Astrocyte of the cerebellum (primary cell): ENCODE measurements at regions not wholly inside any gene's neighbourhood (a gene's known extent, or its start where the extent isn't known, plus 50 kb on each side); places are given as distances from the start of the nearest gene placed in this dataset.

Experiments
- DNase-seq: peaks from one replicate; pipeline ENCODE4 v3.0.0-alpha.2; 2011; ENCODE audit warnings: low read depth
- H3K4me3 ChIP-seq: 2 replicates; pipeline ENCODE4 v1.5.1; 2011; ENCODE audit warnings: mild to moderate bottlenecking, low read depth, low read length, moderate library complexity
- in situ Hi-C: cut with HindIII; loops from 2 replicates; pipeline ENCODE4 v1.10.0; 2017; ENCODE audit warnings: low sequenced_read_pairs
- TF ChIP-seq, protein P1 (sequence below): IDR thresholded peaks from 2 replicates; pipeline ENCODE4 v1.5.1; 2012; ENCODE audit warnings: low read length, low read depth, moderate library complexity, mild to moderate bottlenecking; ENCODE audit errors: missing control alignments

DNA sequence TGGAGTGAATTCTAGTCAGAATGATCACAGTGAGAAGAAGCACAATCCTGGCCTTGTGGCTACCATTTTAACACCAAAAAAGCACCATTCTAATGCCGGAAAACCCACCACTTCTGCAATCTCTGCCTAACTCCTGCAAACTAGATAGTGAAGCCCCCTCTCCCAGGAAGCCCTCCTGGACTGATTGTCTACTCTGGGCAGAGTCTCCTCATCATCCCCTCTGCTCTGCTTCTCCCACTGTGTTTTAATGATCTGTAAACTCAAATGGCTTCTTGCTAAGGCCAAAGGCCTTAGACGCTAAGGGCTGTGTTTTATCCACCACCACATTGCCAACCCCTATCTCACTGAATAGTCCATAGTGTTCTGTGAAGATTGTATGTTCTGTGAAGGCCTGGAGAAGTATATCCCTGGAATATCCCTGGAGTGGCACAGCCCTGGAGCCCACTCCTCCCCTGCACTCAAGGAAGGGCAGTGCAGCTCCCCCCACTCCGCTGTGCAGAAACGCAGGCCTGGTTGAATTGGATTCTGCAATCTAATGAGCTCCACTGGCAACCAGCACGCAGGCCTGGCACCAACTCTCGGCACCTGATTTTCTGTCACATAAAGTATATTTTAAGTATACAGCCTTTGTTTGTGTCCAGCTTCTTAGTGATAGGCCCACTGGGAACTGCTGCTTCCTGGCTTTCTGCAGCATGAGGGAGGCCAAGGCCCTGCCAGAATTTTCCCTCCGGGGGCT lies 126.3 kb downstream of the ATPSCKMT start:
- in situ Hi-C loops = no loop called here

DNA sequence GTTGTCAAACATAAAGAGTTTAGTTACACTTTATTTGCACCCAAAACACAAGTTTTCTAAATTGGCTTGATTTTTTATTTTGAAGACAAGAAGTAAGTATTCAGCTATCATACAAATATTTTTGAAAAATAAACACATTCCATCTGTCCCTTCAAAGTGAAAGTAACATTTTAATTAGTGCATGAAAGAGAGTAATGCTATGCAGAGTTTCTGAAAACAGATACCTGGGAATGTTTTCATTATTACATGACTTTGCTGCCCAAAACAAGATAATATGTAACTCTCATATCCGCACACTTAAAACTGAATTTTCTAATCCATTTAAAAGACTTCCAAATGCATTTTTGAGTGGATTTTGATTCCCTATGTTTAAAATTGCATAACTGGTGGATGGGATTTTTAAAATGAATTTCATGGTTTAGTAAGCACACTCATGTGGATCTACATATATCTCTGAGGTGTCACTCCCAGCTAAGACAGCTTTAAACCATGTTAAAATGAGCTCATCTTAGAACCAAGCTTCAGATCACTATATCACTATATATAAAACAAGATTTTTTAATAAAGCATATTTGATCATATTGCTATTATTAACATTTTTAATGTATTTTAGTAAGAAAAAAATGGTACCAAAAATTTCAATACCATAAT lies 127.5 kb downstream of the ATPSCKMT start:
- TF ChIP-seq, protein P1, sequence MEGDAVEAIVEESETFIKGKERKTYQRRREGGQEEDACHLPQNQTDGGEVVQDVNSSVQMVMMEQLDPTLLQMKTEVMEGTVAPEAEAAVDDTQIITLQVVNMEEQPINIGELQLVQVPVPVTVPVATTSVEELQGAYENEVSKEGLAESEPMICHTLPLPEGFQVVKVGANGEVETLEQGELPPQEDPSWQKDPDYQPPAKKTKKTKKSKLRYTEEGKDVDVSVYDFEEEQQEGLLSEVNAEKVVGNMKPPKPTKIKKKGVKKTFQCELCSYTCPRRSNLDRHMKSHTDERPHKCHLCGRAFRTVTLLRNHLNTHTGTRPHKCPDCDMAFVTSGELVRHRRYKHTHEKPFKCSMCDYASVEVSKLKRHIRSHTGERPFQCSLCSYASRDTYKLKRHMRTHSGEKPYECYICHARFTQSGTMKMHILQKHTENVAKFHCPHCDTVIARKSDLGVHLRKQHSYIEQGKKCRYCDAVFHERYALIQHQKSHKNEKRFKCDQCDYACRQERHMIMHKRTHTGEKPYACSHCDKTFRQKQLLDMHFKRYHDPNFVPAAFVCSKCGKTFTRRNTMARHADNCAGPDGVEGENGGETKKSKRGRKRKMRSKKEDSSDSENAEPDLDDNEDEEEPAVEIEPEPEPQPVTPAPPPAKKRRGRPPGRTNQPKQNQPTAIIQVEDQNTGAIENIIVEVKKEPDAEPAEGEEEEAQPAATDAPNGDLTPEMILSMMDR = no peak
- in situ Hi-C loops = no loop called here
- no peak for DNase-seq
- H3K4me3 ChIP-seq = no peak overlapping the region

More for the DNA sequence above, 126.3 kb downstream of the ATPSCKMT start:
- TF ChIP-seq, protein P1 = no peak
- DNase-seq = no peak
- no peak overlapping the region for H3K4me3 ChIP-seq

DNA sequence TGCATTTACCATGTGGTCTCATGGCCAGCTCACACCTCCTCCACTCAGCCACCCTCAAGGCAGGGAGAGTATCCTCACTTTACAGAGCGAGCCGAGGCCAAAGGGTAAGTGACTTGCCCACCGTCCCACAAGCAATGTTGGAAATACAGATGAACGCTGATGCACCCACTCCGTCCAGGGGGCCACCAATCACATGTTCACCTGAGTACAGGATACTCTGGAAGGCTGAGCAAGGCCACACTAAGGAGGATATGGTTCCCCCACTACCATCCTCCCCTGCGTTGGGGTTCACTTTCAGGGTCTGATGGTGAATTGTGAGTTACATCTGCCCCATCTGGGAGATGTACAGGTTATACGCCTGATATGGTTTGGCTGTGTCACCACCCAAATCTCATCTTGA lies 128.8 kb downstream of the ATPSCKMT start:
- in situ Hi-C loops = no loop called here
- TF ChIP-seq, protein P1 = no peak
- DNase-seq = no peak
- H3K4me3 ChIP-seq = no peak overlapping the region

DNA sequence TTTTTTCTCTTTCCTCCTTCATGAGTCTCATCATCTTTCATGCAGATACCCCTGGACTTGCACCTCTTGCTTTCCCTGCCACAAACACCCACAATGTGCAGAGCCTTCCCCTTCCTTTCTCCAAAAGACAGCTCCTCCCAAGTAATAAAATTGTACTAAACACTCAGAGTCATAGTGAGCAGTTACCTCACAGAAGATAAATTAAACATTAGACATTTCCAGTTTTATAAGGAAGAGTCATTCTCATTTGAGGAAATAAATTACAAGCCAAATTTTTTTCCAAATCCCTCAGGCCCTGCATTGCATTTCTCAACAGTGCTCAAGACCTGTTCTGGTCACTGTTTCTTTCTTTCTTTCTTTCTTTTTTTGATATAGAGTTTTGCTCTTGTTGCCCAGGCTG lies 131.5 kb downstream of the ATPSCKMT start:
- H3K4me3 ChIP-seq = no peak overlapping the region
- no peak for DNase-seq
- TF ChIP-seq, protein P1 = no peak
- in situ Hi-C loops = no loop called here

DNA sequence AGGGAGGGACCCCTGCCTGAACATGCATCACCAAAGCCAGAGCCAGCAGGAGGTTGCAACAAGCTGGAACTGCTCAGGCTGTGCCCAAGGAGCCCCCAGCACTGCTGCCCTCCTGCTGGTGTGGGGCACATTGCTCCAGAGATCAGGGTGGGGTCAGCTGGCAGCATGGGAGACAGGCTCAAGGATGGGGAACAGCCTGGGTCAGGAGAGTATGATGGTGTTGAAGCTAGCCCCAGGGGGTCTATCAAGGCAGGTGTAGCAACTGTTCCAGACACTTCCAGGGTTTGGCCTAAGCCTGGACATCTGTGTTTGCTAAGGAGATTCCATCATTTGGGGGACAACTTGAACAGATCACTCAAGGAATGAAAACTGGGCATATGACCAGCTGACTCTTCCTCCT lies 133.1 kb downstream of the ATPSCKMT start:
- no peak overlapping the region for H3K4me3 ChIP-seq
- TF ChIP-seq, protein P1 = no peak
- in situ Hi-C loops = no loop called here
- DNase-seq = no peak

DNA sequence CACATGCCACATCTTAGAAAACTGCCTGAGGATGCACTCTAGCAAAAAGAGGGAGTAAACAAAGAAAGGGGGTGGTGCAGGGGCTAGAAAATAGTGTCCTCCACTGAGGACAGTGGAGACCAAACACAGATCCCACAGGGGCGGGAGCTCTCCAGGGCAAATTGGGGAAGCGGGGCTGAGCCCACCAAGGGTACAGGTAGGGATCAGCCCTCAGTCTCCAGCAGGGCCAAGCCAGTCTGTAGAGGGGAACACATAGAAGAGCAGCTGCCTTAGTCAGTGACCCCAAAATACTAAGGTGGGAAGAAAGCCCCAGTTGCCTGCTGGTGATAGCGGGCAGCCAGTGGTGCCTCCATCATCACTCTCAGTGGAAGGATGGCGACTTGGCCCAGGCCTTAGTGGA lies 134.0 kb downstream of the ATPSCKMT start:
- in situ Hi-C loops = no loop called here
- DNase-seq = no peak
- H3K4me3 ChIP-seq = no peak overlapping the region

More for the DNA sequence above, 134.0 kb downstream of the ATPSCKMT start:
- TF ChIP-seq, protein P1 = no peak
